ENCODE measurements at regions not wholly inside any gene's neighbourhood (a gene's known extent, or its start where the extent isn't known, plus 50 kb on each side); places are given as distances from the start of the nearest gene placed in this dataset.

GRCh38 chr5:77882670-77883257 lies 106.6 kb upstream of the TBCA start:
- TF ChIP-seq CTCF (IDR thresholded peaks at IDR 0.05) (no peak), POLR2A (IDR thresholded peaks at IDR 0.05; ENCODE audit: low read depth) (no peak)
